ENCODE measurements at regions not wholly inside any gene's neighbourhood (a gene's known extent, or its start where the extent isn't known, plus 50 kb on each side); places are given as distances from the start of the nearest gene placed in this dataset.

GRCh38 chr16:6231398-6231797, 1101.2 kb upstream of the RBFOX1 start:
- TF ChIP-seq YY1 (IDR thresholded peaks at IDR 0.05; ENCODE audit: insufficient read depth, insufficient read length) (no peak), SUZ12 (IDR thresholded peaks at IDR 0.05; ENCODE audit: extremely low read depth, insufficient read depth, insufficient read length) (no peak), ZNF274 (IDR thresholded peaks at IDR 0.05; ENCODE audit: low read depth, low read length) (no peak)
